Astrocyte of the cerebellum (primary cell): ENCODE measurements at regions not wholly inside any gene's neighbourhood (a gene's known extent, or its start where the extent isn't known, plus 50 kb on each side); places are given as distances from the start of the nearest gene placed in this dataset.

Source experiments
- DNase-seq: peaks from one replicate; pipeline ENCODE4 v3.0.0-alpha.2; 2011; ENCODE audit warnings: low read depth
- H3K4me3 ChIP-seq: 2 replicates; pipeline ENCODE4 v1.5.1; 2011; ENCODE audit warnings: mild to moderate bottlenecking, low read depth, low read length, moderate library complexity
- CTCF ChIP-seq: IDR thresholded peaks from 2 replicates; pipeline ENCODE4 v1.5.1; 2012; ENCODE audit warnings: low read length, low read depth, moderate library complexity, mild to moderate bottlenecking; ENCODE audit errors: missing control alignments
- in situ Hi-C: cut with HindIII; loops from 2 replicates; pipeline ENCODE4 v1.10.0; 2017; ENCODE audit warnings: low sequenced_read_pairs

GRCh38 chr22:27065279-27065678 lies 407.9 kb downstream of the MIAT start:
- H3K4me3 ChIP-seq: no peak overlapping the region
- DNase-seq: no peak
- in situ Hi-C loops: no loop called here
- no peak for TF ChIP-seq CTCF

GRCh38 chr22:27066856-27067255 lies 409.5 kb downstream of the MIAT start:
- no peak for TF ChIP-seq CTCF
- in situ Hi-C loops: no loop called here
- H3K4me3 ChIP-seq: no peak overlapping the region
- no peak for DNase-seq

DNA sequence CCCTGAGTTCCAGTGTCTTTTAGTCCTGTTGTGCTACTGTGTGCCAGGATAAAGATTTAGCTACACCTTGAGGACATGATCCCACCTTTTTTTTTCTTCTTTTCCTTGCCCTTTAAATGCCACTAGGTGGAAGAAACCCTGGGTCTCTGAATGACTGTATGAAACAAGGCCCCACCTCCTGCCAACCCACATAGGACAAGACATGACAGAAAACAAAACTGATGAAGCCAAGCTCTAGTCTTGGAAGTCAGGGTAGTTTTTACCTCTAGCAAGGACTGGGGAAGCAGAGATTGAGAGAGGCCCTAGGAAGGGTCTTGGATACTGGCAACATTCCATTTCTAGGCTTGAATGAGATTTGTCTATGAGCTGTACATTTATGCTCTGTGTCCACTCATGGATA lies 410.7 kb downstream of the MIAT start:
- TF ChIP-seq CTCF: no peak
- DNase-seq: no peak
- in situ Hi-C loops: no loop called here
- H3K4me3 ChIP-seq: no peak overlapping the region

DNA sequence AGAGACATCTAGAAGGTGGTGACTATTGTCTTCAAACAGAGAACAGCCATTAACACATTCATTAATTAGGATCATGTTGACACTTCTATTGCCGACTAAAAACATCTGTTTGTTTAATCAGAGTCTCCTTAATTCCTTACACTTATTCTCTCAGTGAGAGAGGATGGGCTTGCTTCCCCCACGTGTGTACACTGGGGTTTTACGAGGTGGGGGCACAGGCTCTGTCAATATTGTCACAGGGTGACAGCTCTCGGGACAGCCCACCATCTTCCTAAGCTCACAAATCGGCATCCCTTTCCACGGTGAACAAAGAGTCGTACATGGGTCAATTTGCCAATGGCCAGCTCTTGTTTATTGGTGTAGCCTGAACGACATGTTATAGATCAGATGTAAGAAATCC lies 413.2 kb downstream of the MIAT start:
- TF ChIP-seq CTCF: no peak
- in situ Hi-C loops: no loop called here
- no peak overlapping the region for H3K4me3 ChIP-seq
- no peak for DNase-seq

- no peak for DNase-seq
- H3K4me3 ChIP-seq: no peak overlapping the region
- in situ Hi-C loops: no loop called here
- TF ChIP-seq CTCF: no peak
Measured at GRCh38 chr22:27073601-27074425, 416.4 kb downstream of the MIAT start.

DNA sequence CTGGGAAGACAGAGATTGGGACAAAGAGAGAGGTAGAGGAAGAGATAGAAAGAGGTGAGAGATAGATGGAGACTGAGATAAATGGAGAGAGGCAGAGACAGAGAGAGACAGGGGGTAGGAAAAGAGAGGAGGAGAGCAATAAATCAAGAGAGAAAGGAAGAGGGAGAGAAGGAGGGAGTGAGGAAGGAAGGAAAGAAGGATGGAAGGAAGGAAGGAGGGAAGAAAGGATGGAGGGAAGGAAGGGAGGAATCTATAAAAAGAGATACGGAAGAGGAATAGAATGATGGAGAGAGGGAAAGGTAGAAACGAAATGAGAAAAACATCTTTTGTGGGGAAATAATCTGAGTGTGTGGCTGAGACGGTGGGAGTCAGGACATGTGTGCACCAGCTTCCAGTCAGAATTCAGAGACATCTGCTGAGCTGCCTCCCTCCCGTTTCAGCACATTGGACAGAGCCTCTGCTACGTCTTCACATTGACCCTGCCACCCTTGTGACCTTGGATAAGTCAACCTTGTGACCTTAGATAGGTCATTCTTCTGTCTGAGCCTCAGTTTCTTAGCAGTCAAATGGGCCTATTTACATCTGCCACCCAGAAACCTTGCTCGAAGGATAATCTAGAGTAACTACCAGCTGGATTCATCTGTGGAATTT lies 417.8 kb downstream of the MIAT start:
- DNase-seq: no peak

More for the DNA sequence above, 417.8 kb downstream of the MIAT start:
- TF ChIP-seq CTCF: no peak
- no peak overlapping the region for H3K4me3 ChIP-seq
- in situ Hi-C loops: no loop called here
